Mammary epithelial cell (primary cell): ENCODE measurements at regions not wholly inside any gene's neighbourhood (a gene's known extent, or its start where the extent isn't known, plus 50 kb on each side); places are given as distances from the start of the nearest gene placed in this dataset.

ENCODE experiments used
- CTCF ChIP-seq, 2 donors: IDR thresholded peaks in 1 of 2; conservative IDR thresholded peaks in 1 of 2; 2 replicates each; pipeline ENCODE4 v1.5.1; 2011 to 2012; ENCODE audit warnings: inconsistent platforms in 2 of 2, low read length in 2 of 2, mild to moderate bottlenecking in 2 of 2, control low read depth in 1 of 2, low read depth in 1 of 2; ENCODE audit not compliant: insufficient read depth in 1 of 2; ENCODE audit errors: extremely low read depth in 1 of 2
- EZH2 ChIP-seq: IDR thresholded peaks from 2 replicates; pipeline ENCODE4 v1.6.1; 2012; ENCODE audit warnings: low read length, inconsistent platforms, borderline replicate concordance

- TF ChIP-seq CTCF (conservative IDR thresholded peaks at IDR 0.05 in 1 of 2, IDR thresholded peaks at IDR 0.05 in 1 of 2; ENCODE audit: extremely low read depth in 1 of 2, insufficient read depth in 1 of 2, low read depth in 1 of 2, low read length in 2 of 2) (no peak), EZH2 (no peak)
Measured at GRCh38 chr5:75844301-75844700, 127.1 kb upstream of the POC5 start.
